ENCODE measurements at regions not wholly inside any gene's neighbourhood (a gene's known extent, or its start where the extent isn't known, plus 50 kb on each side); places are given as distances from the start of the nearest gene placed in this dataset.

GRCh38 chr4:22988526-22988925, 295.8 kb downstream of the GBA3 start:
- no peak for DNase-seq (ENCODE audit: extremely low read depth in 1 of 2, low read depth in 1 of 2)

GRCh38 chr4:22987870-22988269, 295.1 kb downstream of the GBA3 start:
- DNase-seq (ENCODE audit: extremely low read depth in 1 of 2, low read depth in 1 of 2) = no peak

DNA sequence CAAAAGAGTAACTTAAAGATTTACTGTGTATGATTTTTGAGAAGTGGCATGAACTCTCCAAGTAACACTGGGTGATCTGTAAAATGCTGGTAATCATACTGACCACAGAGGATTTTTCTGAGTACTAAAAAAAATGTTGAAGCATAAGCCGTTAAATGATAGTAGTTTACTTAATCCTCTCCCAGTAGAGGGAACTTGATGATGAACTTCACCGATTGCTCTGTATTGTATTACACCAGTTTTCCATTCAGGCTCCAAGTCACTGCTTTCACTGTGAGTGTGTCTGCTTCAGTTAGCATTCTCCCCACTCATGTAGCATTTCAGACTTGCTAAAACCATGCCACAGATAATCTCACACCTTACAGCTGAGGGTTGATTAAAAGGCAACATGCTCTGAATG, 294.1 kb downstream of the GBA3 start:
- DNase-seq (ENCODE audit: extremely low read depth in 1 of 2, low read depth in 1 of 2) = no peak

GRCh38 chr4:22986262-22986661, 293.5 kb downstream of the GBA3 start:
- DNase-seq (ENCODE audit: extremely low read depth in 1 of 2, low read depth in 1 of 2) = no peak

GRCh38 chr4:22984390-22984789, 291.7 kb downstream of the GBA3 start:
- DNase-seq (ENCODE audit: extremely low read depth in 1 of 2, low read depth in 1 of 2) = no peak

DNA sequence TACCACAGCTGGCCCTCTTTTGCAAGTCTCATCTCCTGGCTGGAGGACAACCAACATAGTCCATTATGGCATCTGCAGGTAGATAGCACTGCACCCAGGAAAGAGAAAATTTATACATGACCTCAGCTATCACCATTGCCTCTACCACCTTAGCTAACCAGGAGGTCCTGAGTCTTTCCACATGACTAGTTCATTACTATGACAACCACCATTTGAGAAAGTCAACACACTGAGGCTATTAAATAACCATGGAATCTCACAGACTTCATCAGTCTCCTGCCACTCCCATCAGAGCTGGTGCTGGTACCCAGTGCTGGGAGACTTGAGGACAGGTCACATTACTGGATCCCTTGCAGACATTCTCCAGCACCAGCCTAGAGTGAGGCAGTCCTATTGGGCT, 285.9 kb downstream of the GBA3 start:
- no peak for DNase-seq (ENCODE audit: extremely low read depth in 1 of 2, low read depth in 1 of 2)

- no peak for DNase-seq (ENCODE audit: extremely low read depth in 1 of 2, low read depth in 1 of 2)
These were observed 277.9 kb downstream of the GBA3 start for GRCh38 chr4:22970665-22971064.

DNA sequence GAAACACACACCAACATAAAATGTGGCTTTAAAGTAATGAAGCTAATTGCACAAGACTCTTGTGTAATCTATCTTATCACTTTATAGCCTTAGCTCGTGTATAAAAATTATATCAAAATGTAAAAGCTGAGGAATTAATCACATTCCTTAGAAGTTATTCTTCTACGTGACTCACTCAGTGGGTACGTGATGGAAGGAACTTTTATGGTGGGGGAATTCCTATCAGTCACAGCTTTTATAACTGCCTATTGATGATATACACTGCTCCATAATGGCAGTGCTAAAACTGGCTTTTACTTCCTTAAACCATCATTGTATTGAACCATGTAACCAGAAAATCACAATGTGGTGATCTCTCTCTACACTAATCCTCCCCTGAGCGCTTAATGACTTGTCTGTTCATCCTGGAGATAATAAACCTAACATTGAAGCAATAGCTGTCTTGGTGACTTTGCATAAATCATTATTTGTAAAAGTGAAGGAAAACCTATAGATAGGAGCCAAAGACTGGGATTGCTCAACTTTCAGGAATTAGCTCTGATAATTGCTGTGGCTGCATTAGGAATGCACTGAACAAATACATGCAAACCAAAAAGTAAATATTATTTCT, 276.7 kb downstream of the GBA3 start:
- no peak for DNase-seq (ENCODE audit: extremely low read depth in 1 of 2, low read depth in 1 of 2)

DNA sequence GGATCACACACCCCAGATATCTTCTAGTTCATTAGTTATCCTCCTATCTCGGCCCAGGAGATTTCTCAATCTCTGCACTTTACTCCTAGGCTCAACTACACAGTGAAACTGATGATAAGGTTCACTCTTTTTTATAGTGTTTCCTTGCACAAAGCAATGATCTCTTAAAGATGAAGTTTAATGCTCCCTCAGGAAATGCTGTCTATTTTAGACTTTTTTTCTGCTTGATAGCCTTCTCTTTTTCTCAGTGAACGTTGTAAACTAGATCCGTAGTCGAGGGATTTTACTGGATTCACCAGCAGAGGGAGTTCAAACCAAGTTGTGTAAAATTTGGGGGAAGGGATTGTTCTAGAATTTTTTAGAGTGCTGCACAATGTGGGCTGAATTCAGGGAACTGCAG, 269.6 kb downstream of the GBA3 start:
- no peak for DNase-seq (ENCODE audit: extremely low read depth in 1 of 2, low read depth in 1 of 2)

DNA sequence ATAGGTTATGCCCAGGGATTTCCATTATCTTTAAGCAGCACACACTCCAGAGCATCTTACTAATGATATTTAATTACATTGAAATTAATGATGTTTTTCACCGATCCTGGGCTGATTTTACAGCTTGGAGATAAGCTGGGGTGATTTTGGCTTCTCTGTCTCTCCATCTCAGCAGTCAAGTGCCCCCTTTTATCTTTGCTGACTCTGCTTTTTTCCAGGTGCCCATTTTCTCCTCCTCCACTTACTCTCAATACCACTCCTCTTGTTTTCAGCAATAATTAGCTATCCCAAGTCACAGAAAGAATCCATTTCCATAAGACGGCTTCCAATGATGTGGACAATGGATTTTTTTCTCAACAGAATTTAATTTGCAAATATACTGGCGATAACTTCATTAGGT, 266.7 kb downstream of the GBA3 start:
- DNase-seq (ENCODE audit: extremely low read depth in 1 of 2, low read depth in 1 of 2) = no peak

DNA sequence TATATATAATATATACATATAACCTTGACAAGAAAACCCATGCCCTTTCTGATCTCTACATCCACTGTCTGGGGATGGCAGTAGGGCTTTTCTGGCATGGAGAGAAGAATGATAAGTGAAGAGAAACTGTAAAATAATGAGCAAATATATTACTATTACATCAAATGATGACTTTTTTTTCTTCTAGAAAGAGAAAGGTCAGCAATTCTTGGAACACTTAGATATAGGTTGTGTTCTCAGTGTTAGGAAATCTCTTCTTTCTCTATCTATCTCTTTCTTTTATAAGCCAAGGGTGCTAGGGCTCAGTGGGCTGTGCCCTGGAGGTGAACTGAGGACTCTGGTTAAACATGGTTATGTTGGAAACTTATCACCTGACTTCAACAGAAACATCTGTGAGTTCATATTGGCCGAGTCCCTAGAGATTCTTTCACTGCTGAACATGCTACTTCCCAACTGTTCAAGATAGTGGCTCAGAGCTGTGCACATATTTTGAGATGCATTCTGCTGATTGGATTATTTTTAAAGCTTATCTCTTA, 265.1 kb downstream of the GBA3 start:
- DNase-seq (ENCODE audit: extremely low read depth in 1 of 2, low read depth in 1 of 2) = no peak

DNA sequence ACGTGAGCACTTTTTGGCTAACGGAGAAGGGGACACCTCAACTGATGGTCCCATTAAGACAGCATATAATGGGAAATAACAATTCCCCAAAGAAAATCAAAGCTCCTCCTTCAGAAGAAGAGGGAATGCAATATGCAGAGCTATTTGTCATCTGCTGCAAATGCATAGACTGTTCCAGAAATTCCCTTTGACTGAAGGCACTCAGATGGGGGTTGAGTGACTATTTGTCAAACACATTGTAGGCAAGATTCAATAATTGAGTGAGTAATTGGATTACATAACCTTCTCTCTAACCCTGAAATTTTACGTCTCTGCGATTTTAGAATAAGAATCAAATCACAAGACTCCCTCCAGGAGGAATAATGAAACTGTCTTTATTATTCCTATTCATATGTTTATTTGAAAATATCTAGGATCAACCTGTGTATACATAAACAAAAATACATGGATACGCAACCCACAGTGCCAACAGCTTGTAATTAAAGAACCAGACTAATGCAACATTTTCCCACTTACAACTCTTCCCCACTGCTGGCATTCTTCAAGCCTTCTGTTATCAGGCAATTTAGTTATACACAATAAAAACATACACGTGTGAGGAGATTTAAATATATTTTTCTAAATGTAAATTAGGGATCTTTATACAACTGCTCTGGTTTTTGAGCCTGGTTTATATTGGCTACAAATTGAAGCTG, 256.6 kb downstream of the GBA3 start:
- DNase-seq (ENCODE audit: extremely low read depth in 1 of 2, low read depth in 1 of 2) = no peak

GRCh38 chr4:22947851-22948250, 255.1 kb downstream of the GBA3 start:
- DNase-seq (ENCODE audit: extremely low read depth in 1 of 2, low read depth in 1 of 2) = no peak

DNA sequence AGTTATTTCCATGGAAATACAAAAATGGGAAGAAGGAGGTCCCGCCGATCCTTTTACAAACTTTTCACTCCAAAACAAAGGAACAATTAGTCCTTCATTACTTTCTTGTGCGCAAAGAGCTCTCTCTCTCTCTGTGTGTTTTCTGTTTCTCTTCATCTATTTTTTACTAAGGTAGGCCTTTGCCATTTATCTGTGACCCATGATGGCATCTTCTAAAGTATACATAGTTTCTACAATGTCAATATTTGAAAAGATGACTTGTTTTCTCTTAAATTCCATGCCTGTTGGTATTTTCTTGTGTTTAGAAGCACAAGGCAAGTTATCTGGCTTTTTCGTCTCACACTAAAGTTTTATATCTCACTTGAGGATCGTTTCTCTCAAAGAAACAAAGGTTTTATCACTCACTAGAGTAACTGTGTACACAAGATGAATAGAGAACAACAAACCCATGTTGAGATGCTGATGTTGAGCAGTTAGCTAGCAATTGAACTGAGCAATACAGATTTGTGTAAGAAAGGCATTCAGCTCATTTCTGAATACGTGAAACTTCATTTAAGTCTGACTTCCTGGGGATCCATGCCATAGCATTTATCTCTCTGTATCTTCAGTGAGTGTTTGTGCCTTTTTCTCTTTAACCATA, 250.3 kb downstream of the GBA3 start:
- no peak for DNase-seq (ENCODE audit: extremely low read depth in 1 of 2, low read depth in 1 of 2)

GRCh38 chr4:22941688-22942375, 249.1 kb downstream of the GBA3 start:
- DNase-seq (ENCODE audit: extremely low read depth in 1 of 2, low read depth in 1 of 2) = no peak

DNA sequence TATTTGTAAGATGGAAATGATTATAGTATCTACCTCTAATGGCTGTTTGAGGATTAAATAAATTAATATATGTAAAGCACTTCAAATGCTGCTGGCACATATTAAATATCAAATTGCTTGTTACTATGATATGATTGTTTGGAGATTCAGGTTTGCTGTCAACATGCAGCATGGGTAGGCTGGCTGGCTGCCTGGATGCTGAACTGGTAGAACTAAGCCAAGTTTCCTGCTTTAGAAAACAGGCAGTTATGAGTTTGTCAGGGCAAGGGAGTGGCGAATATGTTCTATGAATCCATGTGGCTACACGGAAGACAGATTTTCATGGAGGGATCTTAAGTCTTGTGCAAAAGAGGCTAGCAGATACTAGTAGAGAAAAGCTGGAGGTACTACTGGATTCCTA, 239.6 kb downstream of the GBA3 start:
- no peak for DNase-seq (ENCODE audit: extremely low read depth in 1 of 2, low read depth in 1 of 2)

DNA sequence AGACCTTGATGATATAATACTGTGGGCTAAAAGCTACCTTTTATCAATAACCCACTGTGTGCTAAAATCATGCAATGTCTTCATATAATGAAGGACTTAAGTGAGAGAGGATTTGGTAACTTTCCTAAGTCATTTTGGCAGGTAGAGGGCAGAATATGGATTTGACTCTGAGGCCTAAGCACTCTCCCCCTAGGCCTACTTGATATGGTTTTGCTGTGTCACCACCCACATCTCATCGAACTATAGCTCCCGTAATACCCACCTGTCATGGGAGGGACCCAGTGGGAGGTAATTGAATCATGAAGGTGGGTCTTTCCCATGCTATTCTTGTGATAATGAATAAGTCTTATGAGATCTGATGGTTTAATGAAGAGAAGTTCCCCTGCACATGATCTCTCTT, 229.7 kb downstream of the GBA3 start:
- no peak for DNase-seq (ENCODE audit: extremely low read depth in 1 of 2, low read depth in 1 of 2)

DNA sequence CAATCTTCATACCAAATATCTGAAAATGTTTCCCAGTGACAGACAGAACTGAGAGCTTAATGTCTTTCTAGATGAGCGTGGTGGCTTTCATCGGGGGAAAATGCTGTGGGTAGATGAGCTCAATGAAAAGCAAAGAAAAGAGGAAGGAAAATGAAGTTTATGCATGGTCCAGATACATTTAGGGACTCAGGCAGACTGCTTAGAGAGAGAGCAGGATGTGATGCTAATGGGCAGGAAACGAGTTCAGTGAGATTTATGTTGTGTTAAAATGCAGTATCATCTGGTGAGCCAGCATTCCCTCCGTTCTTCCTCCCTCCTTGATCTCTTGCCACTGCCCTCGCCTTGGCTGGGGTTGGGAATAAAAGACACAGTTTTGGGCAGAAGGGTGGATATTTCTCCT, 229.2 kb downstream of the GBA3 start:
- no peak for DNase-seq (ENCODE audit: extremely low read depth in 1 of 2, low read depth in 1 of 2)

DNA sequence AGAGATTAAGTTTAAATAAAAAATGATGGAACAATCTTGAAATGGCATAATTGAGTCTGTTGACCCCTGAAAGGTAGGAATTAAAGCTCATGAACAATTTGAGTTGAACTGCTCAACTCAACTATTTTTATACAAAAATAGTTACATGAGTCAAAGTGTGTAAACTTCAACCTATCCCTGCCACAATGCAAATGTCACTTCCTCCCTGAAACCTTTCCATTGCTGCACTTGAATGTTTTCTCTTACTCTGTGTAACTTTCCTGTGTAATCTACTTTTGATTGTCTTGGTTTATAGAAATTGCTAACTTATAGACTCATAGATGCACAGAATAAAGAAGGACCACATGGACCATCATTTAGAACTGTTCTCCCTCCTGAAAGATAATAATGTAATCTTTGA, 218.5 kb downstream of the GBA3 start:
- DNase-seq (ENCODE audit: extremely low read depth in 1 of 2, low read depth in 1 of 2) = no peak

GRCh38 chr4:22910200-22910599, 217.5 kb downstream of the GBA3 start:
- no peak for DNase-seq (ENCODE audit: extremely low read depth in 1 of 2, low read depth in 1 of 2)

- DNase-seq (ENCODE audit: extremely low read depth in 1 of 2, low read depth in 1 of 2) = no peak
These were observed 213.3 kb downstream of the GBA3 start for GRCh38 chr4:22906045-22906444.

GRCh38 chr4:22903913-22904312, 211.2 kb downstream of the GBA3 start:
- DNase-seq (ENCODE audit: extremely low read depth in 1 of 2, low read depth in 1 of 2) = no peak

Data from stimulated activated CD8-positive, alpha-beta memory T cell treated with anti-CD3 and anti-CD28 coated beads, Interleukin-7, amount 100 ng/mL, for 48 hours (primary cell).